Activated T-cell treated with anti-CD3 and anti-CD28 coated beads for 1 hour (primary cell): ENCODE measurements at regions not wholly inside any gene's neighbourhood (a gene's known extent, or its start where the extent isn't known, plus 50 kb on each side); places are given as distances from the start of the nearest gene placed in this dataset.

Experiments used
- DNase-seq: peaks from one replicate; pipeline ENCODE4 v3.0.0-alpha.2; 2020; ENCODE audit warnings: low read depth

GRCh38 chr17:34416116-34416515 is 53.1 kb upstream of the CCL1 start:
- DNase-seq, result no peak

- no peak for DNase-seq
These were observed 51.3 kb upstream of the CCL1 start for GRCh38 chr17:34414339-34414738.

GRCh38 chr17:34413443-34414119 is 50.5 kb upstream of the CCL1 start:
- DNase-seq, result no peak

GRCh38 chr17:34412965-34413441 is 50.0 kb upstream of the CCL1 start:
- no peak for DNase-seq
